NCI-H2171 (cell line): ENCODE measurements at regions not wholly inside any gene's neighbourhood (a gene's known extent, or its start where the extent isn't known, plus 50 kb on each side); places are given as distances from the start of the nearest gene placed in this dataset.

Experiments
- DNase-seq: peaks from one replicate; lab custom pipeline; 2025; lab: John Stamatoyannopoulos, UW

GRCh38 chr2:128450211-128451024 lies 131.8 kb upstream of the HS6ST1 start:
- no peak for DNase-seq

DNA sequence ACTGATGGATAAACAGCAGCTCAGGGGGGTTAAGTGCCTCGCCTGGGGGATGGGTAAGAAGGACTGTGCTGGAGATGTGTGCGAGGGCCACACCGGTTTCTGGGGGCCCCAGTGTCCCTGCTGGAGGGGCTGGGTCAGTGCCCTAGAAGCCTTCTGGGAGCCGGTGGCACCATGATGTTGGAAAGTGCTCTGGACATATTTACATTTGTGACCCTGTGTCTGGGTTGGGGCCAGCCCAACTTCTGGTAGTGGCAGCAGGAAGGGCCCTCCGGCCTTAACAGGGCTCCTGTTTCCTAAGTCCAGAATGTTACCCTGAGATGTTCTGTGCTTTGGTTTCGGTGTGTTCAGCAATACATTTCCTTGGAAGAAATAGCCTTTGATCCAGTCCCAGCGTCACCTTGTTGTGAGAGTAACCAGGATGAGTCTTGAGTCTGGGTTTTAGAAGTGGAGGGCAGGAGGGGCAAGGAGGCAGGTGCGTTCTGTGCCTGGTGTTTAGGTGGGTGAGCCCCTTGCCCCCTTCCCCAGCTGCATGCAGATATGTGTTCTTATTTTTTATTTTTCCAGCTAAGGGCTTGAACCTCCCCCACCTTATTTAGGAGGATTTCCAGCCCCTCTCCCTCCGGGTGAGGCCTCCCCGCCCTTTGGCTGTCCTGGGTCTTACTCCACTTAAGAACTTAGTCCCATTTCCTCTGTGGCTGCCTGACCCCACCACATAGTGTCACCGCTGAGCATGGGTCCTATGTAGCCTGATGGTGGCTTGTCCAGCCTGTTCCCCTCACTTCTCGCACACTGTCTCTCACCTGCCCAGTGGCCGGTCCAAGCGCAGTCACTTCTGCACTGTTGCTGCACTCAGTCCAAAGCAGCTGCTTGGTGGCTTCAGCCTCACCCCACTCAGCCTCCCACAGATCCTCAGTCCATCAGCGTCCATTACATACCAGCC lies 132.7 kb upstream of the HS6ST1 start:
- no peak for DNase-seq

DNA sequence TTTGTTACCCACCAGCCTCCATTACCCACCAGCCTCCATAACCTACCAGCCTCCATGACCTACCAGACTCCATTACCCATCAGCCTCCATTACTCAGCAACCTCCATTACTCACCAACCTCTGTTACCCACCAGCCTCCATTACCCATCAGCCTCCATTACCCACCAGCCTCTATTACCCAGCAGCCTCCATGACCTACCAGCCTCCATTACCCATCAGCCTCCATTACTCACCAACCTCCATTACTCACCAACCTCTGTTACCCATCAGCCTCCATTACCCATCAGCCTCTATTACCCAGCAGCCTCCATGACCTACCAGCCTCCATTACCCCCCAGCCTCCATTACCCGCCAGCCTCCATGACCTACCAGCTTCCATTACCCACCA lies 133.3 kb upstream of the HS6ST1 start:
- DNase-seq = no peak

GRCh38 chr2:128452536-128453530 lies 134.2 kb upstream of the HS6ST1 start:
- no peak for DNase-seq

- DNase-seq = no peak
These were observed 136.5 kb upstream of the HS6ST1 start for GRCh38 chr2:128454980-128455720.

- no peak for DNase-seq
These were observed 137.0 kb upstream of the HS6ST1 start for GRCh38 chr2:128455721-128456050.

- DNase-seq = no peak
These were observed 137.6 kb upstream of the HS6ST1 start for GRCh38 chr2:128456281-128456680.

DNA sequence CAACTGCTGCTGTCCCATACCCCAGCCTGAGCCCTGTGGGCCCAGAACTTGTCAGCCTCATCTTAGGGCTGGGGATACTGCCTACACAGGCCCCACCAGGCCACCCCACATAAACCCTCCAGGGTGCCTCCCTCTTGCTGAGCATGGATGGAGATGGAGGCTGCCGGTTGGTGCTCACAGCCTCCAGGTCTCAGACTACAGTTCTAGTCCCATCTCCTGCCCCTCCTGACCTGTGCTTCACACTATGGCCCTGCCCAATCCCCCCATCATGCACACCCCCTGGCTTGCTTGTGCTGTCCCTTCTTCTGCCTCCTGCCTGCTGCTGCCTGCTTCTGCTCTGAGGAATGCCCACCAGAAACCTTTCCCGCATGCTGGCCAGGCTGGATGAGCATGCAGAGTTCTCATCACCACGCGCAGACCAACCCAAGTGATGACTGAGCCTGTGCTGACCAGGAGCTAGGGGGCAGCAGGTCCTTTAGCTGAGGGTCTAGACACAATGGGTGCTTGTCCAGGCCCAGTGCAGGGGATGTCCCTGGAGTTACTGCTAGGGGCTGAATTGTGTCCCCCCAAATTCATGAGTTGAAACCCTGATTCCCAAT lies 138.4 kb upstream of the HS6ST1 start:
- DNase-seq = no peak

GRCh38 chr2:128457716-128458115 lies 139.0 kb upstream of the HS6ST1 start:
- DNase-seq = no peak

DNA sequence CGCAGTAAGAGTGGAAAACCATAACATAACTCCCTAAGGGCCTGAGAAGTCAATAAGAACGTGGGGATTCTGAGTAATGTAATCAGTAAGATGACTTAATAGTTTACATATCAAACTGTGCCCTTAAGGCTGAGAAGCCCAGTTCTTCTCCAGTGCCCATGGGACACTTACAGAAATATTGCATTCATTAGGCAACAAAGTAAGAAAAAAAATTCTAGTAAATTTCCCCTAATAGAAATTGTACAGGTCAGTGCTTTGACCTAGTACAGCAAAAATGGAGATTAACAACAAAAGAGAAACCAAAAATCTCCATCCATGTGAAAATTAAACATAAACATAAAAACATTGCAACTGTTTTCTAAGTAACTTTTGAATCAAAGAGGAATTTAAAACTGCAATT lies 139.8 kb upstream of the HS6ST1 start:
- no peak for DNase-seq

- DNase-seq = no peak
These were observed 145.8 kb upstream of the HS6ST1 start for GRCh38 chr2:128464456-128464855.

GRCh38 chr2:128465246-128466170 lies 146.8 kb upstream of the HS6ST1 start:
- DNase-seq = no peak

- DNase-seq = no peak
These were observed 147.7 kb upstream of the HS6ST1 start for GRCh38 chr2:128466376-128466775.

- no peak for DNase-seq
These were observed 148.1 kb upstream of the HS6ST1 start for GRCh38 chr2:128466776-128467175.

GRCh38 chr2:128467321-128467969 lies 148.8 kb upstream of the HS6ST1 start:
- no peak for DNase-seq

GRCh38 chr2:128468186-128468920 lies 149.7 kb upstream of the HS6ST1 start:
- no peak for DNase-seq

DNA sequence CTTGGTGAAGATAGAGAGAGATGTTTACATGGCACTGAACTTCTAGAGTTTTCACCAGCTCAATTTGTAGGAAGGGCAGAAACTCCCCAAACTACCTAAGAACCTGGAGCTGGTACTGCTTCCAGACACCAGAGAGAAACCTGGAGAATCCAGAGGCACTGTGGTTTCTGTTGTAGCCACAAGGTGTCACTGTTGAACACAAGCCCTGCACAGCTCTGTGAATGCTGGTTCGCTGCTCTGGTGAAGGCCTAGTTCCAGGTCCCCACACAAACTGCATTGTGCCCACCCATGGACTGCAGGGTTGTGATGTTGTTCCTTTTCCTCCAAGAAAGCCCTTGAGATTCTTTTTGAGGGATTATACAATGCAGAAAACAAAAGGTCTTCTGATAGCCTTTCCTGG lies 150.5 kb upstream of the HS6ST1 start:
- DNase-seq = no peak

DNA sequence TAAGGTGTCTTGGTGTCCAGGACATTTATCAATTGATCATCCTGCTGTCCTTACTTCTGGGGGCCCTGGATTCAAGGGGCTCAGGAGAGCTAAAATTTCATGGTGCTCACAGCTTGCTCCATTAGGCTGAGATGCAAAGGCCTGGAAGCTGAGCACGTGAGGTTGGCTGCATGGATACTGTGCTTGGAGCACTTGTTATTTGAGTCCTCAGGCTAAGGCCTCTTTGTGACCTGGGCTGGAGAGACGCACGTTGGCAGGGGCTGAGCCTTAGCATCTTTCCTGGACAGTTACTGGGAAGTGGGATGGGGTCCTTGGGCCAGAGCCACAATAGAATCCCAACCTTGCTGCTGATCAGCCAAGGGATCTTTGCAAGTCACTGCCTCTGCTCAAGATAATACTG lies 151.2 kb upstream of the HS6ST1 start:
- no peak for DNase-seq

- no peak for DNase-seq
These were observed 154.1 kb upstream of the HS6ST1 start for GRCh38 chr2:128472789-128473174.
